ENCODE measurements at regions not wholly inside any gene's neighbourhood (a gene's known extent, or its start where the extent isn't known, plus 50 kb on each side); places are given as distances from the start of the nearest gene placed in this dataset.

DNA sequence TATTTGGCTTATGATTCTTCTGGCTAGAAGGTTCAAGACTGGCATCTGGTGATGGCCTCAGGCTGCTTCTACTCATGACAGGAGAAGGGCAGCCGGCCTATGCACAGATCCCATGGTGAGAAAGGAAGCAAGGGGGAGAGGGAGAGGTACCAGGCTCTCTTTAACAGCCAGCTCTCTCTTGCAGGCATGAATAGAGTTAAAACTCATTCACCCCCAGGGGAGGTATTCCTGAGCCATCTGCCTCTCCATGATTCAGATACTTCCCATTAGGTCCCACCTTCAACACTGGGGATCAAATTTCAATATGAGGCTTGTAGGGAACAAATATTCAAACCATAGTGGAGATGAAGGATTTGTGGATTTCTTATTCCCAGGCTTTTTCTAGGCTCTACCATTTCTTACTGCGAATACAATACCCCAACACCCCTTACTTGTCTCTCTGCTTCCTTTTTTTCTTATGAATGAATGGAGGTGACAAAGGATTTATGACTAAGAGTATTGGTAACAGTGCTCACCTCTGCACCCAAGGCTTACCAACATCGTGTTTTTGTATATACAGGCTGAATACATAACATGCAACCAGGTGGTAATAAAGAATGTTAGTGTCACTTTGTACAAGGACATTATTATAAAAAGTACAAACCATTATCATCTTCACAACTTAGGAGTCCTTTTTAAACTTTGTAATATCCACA lies 454.6 kb upstream of the TRIB2 start:
- no peak for TF ChIP-seq POLR2A (IDR thresholded peaks at IDR 0.05)
- TF ChIP-seq, protein P1, sequence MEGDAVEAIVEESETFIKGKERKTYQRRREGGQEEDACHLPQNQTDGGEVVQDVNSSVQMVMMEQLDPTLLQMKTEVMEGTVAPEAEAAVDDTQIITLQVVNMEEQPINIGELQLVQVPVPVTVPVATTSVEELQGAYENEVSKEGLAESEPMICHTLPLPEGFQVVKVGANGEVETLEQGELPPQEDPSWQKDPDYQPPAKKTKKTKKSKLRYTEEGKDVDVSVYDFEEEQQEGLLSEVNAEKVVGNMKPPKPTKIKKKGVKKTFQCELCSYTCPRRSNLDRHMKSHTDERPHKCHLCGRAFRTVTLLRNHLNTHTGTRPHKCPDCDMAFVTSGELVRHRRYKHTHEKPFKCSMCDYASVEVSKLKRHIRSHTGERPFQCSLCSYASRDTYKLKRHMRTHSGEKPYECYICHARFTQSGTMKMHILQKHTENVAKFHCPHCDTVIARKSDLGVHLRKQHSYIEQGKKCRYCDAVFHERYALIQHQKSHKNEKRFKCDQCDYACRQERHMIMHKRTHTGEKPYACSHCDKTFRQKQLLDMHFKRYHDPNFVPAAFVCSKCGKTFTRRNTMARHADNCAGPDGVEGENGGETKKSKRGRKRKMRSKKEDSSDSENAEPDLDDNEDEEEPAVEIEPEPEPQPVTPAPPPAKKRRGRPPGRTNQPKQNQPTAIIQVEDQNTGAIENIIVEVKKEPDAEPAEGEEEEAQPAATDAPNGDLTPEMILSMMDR (IDR thresholded peaks at IDR 0.05): no peak
